ENCODE measurements at regions not wholly inside any gene's neighbourhood (a gene's known extent, or its start where the extent isn't known, plus 50 kb on each side); places are given as distances from the start of the nearest gene placed in this dataset.

- no peak for DNase-seq (ENCODE audit: low spot score in 2 of 2)
- H3K27ac Mint-ChIP-seq, result no peak overlapping the region
- ATAC-seq (ENCODE audit: low read depth), result no peak
- no peaks in the 10 kb centered on the region for H3K36me3 Mint-ChIP-seq
- H3K4me1 Mint-ChIP-seq, result no peaks in the 10 kb centered on the region
- H3K9me3 Mint-ChIP-seq, result no peaks in the 10 kb centered on the region
- no peak overlapping the region for H3K4me3 Mint-ChIP-seq
- peaks cover 3% of the 10 kb centered on the region for H3K27me3 Mint-ChIP-seq
Observed at GRCh38 chr4:184879271-184879670, 53.5 kb upstream of the ACSL1 start.

- Mint-ChIP-seq H3K27ac (no peak overlapping the region), H3K4me3 (no peak overlapping the region), H3K27me3 (no peaks in the 10 kb centered on the region), H3K4me1 (no peaks in the 10 kb centered on the region), H3K9me3 (no peaks in the 10 kb centered on the region), H3K36me3 (no peaks in the 10 kb centered on the region)
- ATAC-seq (ENCODE audit: low read depth) (no peak), DNase-seq (ENCODE audit: low spot score in 2 of 2) (no peak)
Observed at GRCh38 chr4:184882276-184882675, 56.5 kb upstream of the ACSL1 start.

- H3K4me3 Mint-ChIP-seq, result no peak overlapping the region
- H3K9me3 Mint-ChIP-seq, result no peaks in the 10 kb centered on the region
- no peak for DNase-seq (ENCODE audit: low spot score in 2 of 2)
- no peaks in the 10 kb centered on the region for H3K36me3 Mint-ChIP-seq
- H3K27ac Mint-ChIP-seq, result no peak overlapping the region
- ATAC-seq (ENCODE audit: low read depth), result no peak
- no peaks in the 10 kb centered on the region for H3K4me1 Mint-ChIP-seq
- H3K27me3 Mint-ChIP-seq, result no peaks in the 10 kb centered on the region
Observed at GRCh38 chr4:184883024-184883423, 57.3 kb upstream of the ACSL1 start.

GRCh38 chr4:184884883-184885282, 59.1 kb upstream of the ACSL1 start:
- H3K4me1 Mint-ChIP-seq, result peaks cover 1% of the 10 kb centered on the region
- peaks cover 2% of the 10 kb centered on the region for H3K27me3 Mint-ChIP-seq
- DNase-seq (ENCODE audit: low spot score in 2 of 2) (no peak), ATAC-seq (ENCODE audit: low read depth) (no peak)
- H3K27ac Mint-ChIP-seq, result no peak overlapping the region
- H3K4me3 Mint-ChIP-seq, result no peak overlapping the region
- H3K9me3 Mint-ChIP-seq, result no peaks in the 10 kb centered on the region
- no peaks in the 10 kb centered on the region for H3K36me3 Mint-ChIP-seq

GRCh38 chr4:184885602-184886001, 59.8 kb upstream of the ACSL1 start:
- Mint-ChIP-seq H3K36me3 (no peaks in the 10 kb centered on the region), H3K27ac (no peak overlapping the region), H3K27me3 (peaks cover 6% of the 10 kb centered on the region), H3K9me3 (no peaks in the 10 kb centered on the region), H3K4me1 (peaks cover 5% of the 10 kb centered on the region), H3K4me3 (no peak overlapping the region)
- DNase-seq (ENCODE audit: low spot score in 2 of 2) (no peak), ATAC-seq (ENCODE audit: low read depth) (no peak)

GRCh38 chr4:184887333-184887732, 61.6 kb upstream of the ACSL1 start:
- H3K4me1 Mint-ChIP-seq, result peaks cover 5% of the 10 kb centered on the region
- no peak for DNase-seq (ENCODE audit: low spot score in 2 of 2)
- no peaks in the 10 kb centered on the region for H3K9me3 Mint-ChIP-seq
- H3K4me3 Mint-ChIP-seq, result no peak overlapping the region
- peaks cover 6% of the 10 kb centered on the region for H3K27me3 Mint-ChIP-seq
- ATAC-seq (ENCODE audit: low read depth), result no peak
- no peaks in the 10 kb centered on the region for H3K36me3 Mint-ChIP-seq
- no peak overlapping the region for H3K27ac Mint-ChIP-seq

- H3K9me3 Mint-ChIP-seq, result no peaks in the 10 kb centered on the region
- H3K4me1 Mint-ChIP-seq, result peaks cover 5% of the 10 kb centered on the region
- peaks cover 6% of the 10 kb centered on the region for H3K27me3 Mint-ChIP-seq
- no peak overlapping the region for H3K27ac Mint-ChIP-seq
- no peaks in the 10 kb centered on the region for H3K36me3 Mint-ChIP-seq
- ATAC-seq (ENCODE audit: low read depth), result no peak
- DNase-seq (ENCODE audit: low spot score in 2 of 2), result no peak
- H3K4me3 Mint-ChIP-seq, result no peak overlapping the region
Observed at GRCh38 chr4:184887947-184888346, 62.2 kb upstream of the ACSL1 start.

- no peak for DNase-seq (ENCODE audit: low spot score in 2 of 2)
- Mint-ChIP-seq H3K27me3 (peaks cover 8% of the 10 kb centered on the region), H3K27ac (no peak overlapping the region), H3K36me3 (peaks cover 2% of the 10 kb centered on the region), H3K9me3 (peaks cover 4% of the 10 kb centered on the region), H3K4me3 (no peak overlapping the region), H3K4me1 (peaks cover 5% of the 10 kb centered on the region)
- ATAC-seq (ENCODE audit: low read depth), result no peak
Observed at GRCh38 chr4:184889666-184890335, 64.0 kb upstream of the ACSL1 start.

GRCh38 chr4:184890499-184890898, 64.7 kb upstream of the ACSL1 start:
- Mint-ChIP-seq H3K4me3 (no peak overlapping the region), H3K27ac (no peak overlapping the region), H3K27me3 (peaks cover 8% of the 10 kb centered on the region), H3K9me3 (peaks cover 4% of the 10 kb centered on the region), H3K4me1 (peaks cover 5% of the 10 kb centered on the region), H3K36me3 (peaks cover 2% of the 10 kb centered on the region)
- no peak for ATAC-seq (ENCODE audit: low read depth)
- no peak for DNase-seq (ENCODE audit: low spot score in 2 of 2)

GRCh38 chr4:184891816-184892397, 66.1 kb upstream of the ACSL1 start:
- Mint-ChIP-seq H3K36me3 (peaks cover 2% of the 10 kb centered on the region), H3K4me1 (peaks cover 8% of the 10 kb centered on the region), H3K27me3 (peaks cover 12% of the 10 kb centered on the region), H3K27ac (no peak overlapping the region), H3K9me3 (peaks cover 4% of the 10 kb centered on the region), H3K4me3 (no peak overlapping the region)
- DNase-seq (ENCODE audit: low spot score in 2 of 2) (no peak), ATAC-seq (ENCODE audit: low read depth) (no peak)

GRCh38 chr4:184892999-184893398, 67.2 kb upstream of the ACSL1 start:
- H3K9me3 Mint-ChIP-seq, result peaks cover 4% of the 10 kb centered on the region
- ATAC-seq (ENCODE audit: low read depth) (no peak), DNase-seq (ENCODE audit: low spot score in 2 of 2) (no peak)
- no peak overlapping the region for H3K27ac Mint-ChIP-seq
- H3K27me3 Mint-ChIP-seq, result peaks cover 17% of the 10 kb centered on the region
- H3K36me3 Mint-ChIP-seq, result peaks cover 2% of the 10 kb centered on the region
- no peak overlapping the region for H3K4me3 Mint-ChIP-seq
- peaks cover 12% of the 10 kb centered on the region for H3K4me1 Mint-ChIP-seq

- peaks cover 4% of the 10 kb centered on the region for H3K9me3 Mint-ChIP-seq
- ATAC-seq (ENCODE audit: low read depth), result no peak
- H3K36me3 Mint-ChIP-seq, result peaks cover 2% of the 10 kb centered on the region
- peaks cover 12% of the 10 kb centered on the region for H3K4me1 Mint-ChIP-seq
- H3K4me3 Mint-ChIP-seq, result no peak overlapping the region
- peaks cover 19% of the 10 kb centered on the region for H3K27me3 Mint-ChIP-seq
- H3K27ac Mint-ChIP-seq, result no peak overlapping the region
- no peak for DNase-seq (ENCODE audit: low spot score in 2 of 2)
Observed at GRCh38 chr4:184893801-184894571, 68.2 kb upstream of the ACSL1 start.

- DNase-seq (ENCODE audit: low spot score in 2 of 2) (no peak), ATAC-seq (ENCODE audit: low read depth) (no peak)
- peaks cover 10% of the 10 kb centered on the region for H3K4me1 Mint-ChIP-seq
- H3K27ac Mint-ChIP-seq, result no peak overlapping the region
- H3K27me3 Mint-ChIP-seq, result peaks cover 16% of the 10 kb centered on the region
- H3K9me3 Mint-ChIP-seq, result peaks cover 4% of the 10 kb centered on the region
- H3K4me3 Mint-ChIP-seq, result no peak overlapping the region
- peaks cover 2% of the 10 kb centered on the region for H3K36me3 Mint-ChIP-seq
Observed at GRCh38 chr4:184895012-184895695, 69.4 kb upstream of the ACSL1 start.
